LNCAP (cell line): ENCODE measurements at regions not wholly inside any gene's neighbourhood (a gene's known extent, or its start where the extent isn't known, plus 50 kb on each side); places are given as distances from the start of the nearest gene placed in this dataset.

Experiments
- TF ChIP-seq, protein P1 (sequence below): fragments of 450-650 bp; IDR thresholded peaks from 2 replicates; pipeline ENCODE4 v1.5.1; 2017; ENCODE audit warnings: mild to moderate bottlenecking

DNA sequence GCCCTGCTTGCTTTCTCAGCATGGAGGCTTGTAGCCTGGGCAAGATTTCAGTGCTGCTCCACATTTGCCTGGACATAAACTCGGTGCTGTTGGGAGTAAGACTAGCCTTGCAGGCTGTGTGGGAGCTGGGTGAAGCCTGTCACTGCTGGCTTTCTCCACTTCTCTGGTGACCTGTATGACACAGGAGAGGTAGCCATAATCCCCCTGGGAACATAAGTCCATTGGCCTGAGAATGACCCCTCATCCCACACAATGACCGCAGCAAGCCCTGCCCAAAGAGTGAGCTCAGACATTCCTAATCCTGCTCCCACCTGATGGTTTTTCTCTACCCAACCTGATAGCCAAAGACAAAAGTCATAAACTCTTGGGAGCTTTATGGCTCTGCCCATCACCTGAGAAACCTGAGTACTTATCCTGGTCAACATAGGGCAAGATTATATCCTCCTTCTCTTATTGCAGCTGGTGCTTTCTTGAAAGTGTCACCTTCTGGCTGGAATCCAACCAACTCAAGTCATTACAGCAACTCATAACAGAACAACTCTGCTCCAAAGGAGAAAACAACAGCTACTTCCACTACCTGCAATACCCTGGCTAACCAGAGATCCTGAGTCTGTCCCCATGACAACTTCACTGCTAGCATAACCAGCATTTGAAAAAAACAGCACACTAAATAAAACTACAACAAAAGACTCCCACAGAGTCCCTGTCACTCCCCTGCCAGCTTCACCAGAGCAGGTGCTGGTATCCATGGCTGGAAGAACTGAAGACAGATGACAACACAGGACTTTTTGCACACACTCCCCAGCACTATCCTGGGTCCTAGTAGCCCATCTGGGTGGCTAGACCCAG is 834.4 kb upstream of the DDX18 start:
- TF ChIP-seq, protein P1, sequence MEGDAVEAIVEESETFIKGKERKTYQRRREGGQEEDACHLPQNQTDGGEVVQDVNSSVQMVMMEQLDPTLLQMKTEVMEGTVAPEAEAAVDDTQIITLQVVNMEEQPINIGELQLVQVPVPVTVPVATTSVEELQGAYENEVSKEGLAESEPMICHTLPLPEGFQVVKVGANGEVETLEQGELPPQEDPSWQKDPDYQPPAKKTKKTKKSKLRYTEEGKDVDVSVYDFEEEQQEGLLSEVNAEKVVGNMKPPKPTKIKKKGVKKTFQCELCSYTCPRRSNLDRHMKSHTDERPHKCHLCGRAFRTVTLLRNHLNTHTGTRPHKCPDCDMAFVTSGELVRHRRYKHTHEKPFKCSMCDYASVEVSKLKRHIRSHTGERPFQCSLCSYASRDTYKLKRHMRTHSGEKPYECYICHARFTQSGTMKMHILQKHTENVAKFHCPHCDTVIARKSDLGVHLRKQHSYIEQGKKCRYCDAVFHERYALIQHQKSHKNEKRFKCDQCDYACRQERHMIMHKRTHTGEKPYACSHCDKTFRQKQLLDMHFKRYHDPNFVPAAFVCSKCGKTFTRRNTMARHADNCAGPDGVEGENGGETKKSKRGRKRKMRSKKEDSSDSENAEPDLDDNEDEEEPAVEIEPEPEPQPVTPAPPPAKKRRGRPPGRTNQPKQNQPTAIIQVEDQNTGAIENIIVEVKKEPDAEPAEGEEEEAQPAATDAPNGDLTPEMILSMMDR: no peak

DNA sequence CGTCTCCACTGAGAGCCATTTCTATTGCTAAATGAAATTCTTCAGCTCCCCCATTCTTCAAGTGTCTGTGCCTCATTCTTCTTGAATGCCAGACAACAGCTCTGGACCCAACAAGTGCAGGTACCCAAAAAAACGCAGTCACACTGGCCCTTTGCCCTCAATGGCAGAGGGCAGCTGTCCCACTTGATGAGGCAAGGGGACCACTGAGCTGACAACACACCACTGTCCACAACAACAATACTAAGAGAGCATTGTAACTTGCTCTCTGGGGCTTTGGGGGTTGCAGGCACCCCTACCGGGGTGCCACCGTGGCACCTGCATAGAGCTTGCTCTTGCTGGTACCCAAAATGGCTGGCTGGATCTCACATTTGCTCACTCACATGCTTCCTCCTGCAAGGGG is 827.0 kb upstream of the DDX18 start:
- TF ChIP-seq, protein P1: no peak

DNA sequence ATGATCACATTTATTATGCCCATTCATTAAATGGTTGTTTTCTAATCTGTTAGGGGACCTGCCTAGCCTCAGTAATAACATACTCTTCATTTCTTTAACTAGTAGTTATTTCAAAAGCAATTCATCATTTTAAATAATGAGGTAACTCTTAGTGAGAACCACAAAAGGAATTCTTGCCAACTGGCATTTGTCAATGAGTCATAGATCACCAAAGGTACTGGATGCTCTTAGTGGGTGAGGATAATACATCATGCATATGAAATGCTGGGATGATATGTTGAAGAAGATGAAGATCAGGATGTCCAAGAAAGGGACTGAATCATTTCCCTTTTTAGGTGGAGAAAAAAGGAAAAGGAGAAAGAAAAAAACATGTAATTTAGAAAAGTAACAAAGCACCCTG is 826.2 kb upstream of the DDX18 start:
- TF ChIP-seq, protein P1: no peak

DNA sequence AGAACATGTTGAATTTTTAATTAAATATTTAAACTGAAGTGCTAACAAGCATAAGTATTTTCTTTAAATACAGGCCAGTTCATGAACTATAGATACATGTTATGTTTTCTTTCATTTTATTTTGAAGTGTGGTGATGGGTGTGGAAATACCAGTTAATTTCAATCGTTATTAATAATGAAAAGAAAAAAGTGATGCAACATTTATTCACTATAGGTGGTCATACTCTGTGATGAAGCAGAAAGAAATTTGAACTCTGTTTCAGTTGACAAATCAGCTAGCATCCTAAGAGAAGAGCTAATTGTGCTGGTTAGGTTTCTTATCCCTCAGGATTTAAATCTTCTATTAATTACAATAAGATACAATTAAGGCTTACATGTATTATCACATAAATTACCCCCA is 795.1 kb upstream of the DDX18 start:
- TF ChIP-seq, protein P1: no peak

DNA sequence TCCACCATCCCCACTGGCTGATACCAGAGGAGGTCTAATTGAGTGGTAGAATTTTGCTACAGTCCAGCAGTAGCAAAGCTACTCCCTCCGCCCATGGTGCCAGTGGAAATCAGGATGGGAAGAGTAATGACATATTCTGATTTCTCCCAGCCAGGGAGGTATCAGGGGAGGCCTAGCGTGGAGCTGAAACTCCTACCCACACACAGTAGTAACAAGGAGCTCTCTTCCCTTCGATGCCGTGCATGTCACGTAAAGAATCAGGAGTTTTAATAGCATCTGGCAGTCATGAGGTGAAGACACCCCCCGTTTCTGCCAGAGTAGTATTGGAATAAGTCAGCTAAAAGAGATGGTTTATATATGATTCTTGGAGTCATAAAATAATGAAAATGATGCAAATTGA is 786.8 kb upstream of the DDX18 start:
- TF ChIP-seq, protein P1: no peak

DNA sequence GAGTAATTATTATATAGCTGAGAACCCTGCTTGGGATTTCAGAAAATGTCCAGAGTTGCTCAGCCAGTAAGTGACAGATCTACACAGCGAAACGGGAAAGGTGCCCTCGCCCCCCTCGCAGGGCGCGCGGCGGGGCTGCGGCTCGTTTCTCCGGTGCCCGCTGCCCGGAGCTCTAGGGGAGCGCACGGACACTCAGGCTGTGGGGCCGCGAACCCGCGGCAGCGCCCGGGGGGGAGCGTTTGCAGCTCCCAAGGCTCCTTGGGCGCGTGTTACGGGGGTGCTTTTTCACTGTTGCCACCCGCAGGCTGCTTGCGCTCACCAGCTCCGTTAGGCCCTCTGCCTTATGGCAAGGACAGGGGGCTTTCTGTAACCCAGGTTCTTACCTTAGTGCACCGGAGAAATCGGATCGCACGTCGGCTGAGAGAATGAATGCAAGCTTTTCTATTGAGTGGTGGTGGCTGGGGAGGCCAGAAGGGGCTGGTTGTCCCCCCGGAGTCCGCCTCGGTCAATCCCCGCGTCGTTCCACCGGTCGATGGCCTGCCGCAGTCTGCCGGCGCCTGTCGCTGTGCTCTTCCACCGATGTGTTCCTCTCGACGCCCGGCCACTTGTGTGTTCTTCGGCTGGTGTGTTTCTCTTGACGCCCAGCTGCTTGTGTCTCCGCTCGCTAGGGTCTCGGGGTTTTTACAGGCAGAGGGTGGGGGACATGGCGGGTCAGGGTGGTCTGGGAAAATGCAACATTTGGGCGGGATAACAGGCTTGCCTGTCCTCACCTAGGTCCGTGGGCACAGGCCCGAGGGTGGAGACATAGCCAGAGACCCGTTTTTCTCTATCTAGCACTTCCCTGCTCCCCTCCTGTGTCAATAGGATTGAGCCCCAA is 758.8 kb upstream of the DDX18 start:
- TF ChIP-seq, protein P1: no peak

DNA sequence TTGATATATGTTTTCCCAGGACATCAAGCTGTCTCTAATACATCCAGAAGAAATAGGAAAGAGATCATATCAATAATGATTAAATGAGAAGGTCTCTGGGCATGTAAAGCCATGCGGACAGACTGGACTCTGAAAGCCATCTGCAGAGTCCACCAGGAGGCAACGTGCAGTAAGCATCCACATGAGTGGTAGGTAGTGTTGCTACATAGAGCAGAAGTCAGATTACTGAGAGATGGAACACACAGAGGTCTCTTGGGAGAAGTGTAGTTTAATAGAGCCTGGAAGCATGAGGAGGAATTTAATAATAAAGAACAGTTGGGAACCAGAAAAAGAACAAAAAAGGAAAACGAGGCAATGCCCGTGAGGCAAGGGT is 758.1 kb upstream of the DDX18 start:
- TF ChIP-seq, protein P1: no peak
